GM19043 (cell line): ENCODE measurements at regions not wholly inside any gene's neighbourhood (a gene's known extent, or its start where the extent isn't known, plus 50 kb on each side); places are given as distances from the start of the nearest gene placed in this dataset.
"Not testable (repeated sequence)": the region's sequence is repeated elsewhere in the genome, so short reads cannot be mapped to it uniquely, and the experiment has no call there.

Experiments used
- ATAC-seq: cut with Tn5 transposase; IDR thresholded peaks from one replicate; pipeline ENCODE4 v1.9.1; 2021; ENCODE audit warnings: low read depth; ENCODE audit not compliant: unreplicated experiment

- no peak for ATAC-seq
Measured at GRCh38 chr22:23501261-23501619, 78.8 kb downstream of the IGLL1 start.

GRCh38 chr22:23500508-23501260 lies 79.4 kb downstream of the IGLL1 start:
- ATAC-seq, result no peak

- no peak for ATAC-seq
Measured at GRCh38 chr22:23499845-23500500, 80.1 kb downstream of the IGLL1 start.

GRCh38 chr22:23498811-23499798 lies 81.0 kb downstream of the IGLL1 start:
- no peak for ATAC-seq

GRCh38 chr22:23497889-23498288 lies 82.2 kb downstream of the IGLL1 start:
- ATAC-seq, result not testable (repeated sequence)

GRCh38 chr22:23497016-23497885 lies 82.8 kb downstream of the IGLL1 start:
- no peak for ATAC-seq

- ATAC-seq, result no peak
Measured at GRCh38 chr22:23496445-23496833, 83.7 kb downstream of the IGLL1 start.

- ATAC-seq, result no peak
Measured at GRCh38 chr22:23495614-23496444, 84.3 kb downstream of the IGLL1 start.

GRCh38 chr22:23494930-23495266 lies 85.2 kb downstream of the IGLL1 start:
- ATAC-seq, result no peak

GRCh38 chr22:23485490-23485889 lies 94.6 kb downstream of the IGLL1 start:
- peak; percentile 63 for ATAC-seq

- no peak for ATAC-seq
Measured at GRCh38 chr22:23484651-23485050, 95.4 kb downstream of the IGLL1 start.

GRCh38 chr22:23481369-23481768 lies 98.7 kb downstream of the IGLL1 start:
- no peak for ATAC-seq

GRCh38 chr22:23478175-23478574 lies 101.9 kb downstream of the IGLL1 start:
- ATAC-seq, result no peak

- not testable (repeated sequence) for ATAC-seq
Measured at GRCh38 chr22:23474531-23474930, 105.6 kb downstream of the IGLL1 start.

GRCh38 chr22:23473901-23474300 lies 106.2 kb downstream of the IGLL1 start:
- no peak for ATAC-seq

GRCh38 chr22:23472376-23472775 lies 107.7 kb downstream of the IGLL1 start:
- not testable (repeated sequence) for ATAC-seq

- no peak for ATAC-seq
Measured at GRCh38 chr22:23471698-23472097, 108.4 kb downstream of the IGLL1 start.

- no peak for ATAC-seq
Measured at GRCh38 chr22:23470811-23471389, 109.2 kb downstream of the IGLL1 start.

- no peak for ATAC-seq
Measured at GRCh38 chr22:23467721-23468294, 112.3 kb downstream of the IGLL1 start.
